ENCODE measurements at regions not wholly inside any gene's neighbourhood (a gene's known extent, or its start where the extent isn't known, plus 50 kb on each side); places are given as distances from the start of the nearest gene placed in this dataset.
"Not testable (repeated sequence)": the region's sequence is repeated elsewhere in the genome, so short reads cannot be mapped to it uniquely, and the experiment has no call there.

- TF ChIP-seq CTCF (IDR thresholded peaks at IDR 0.05; ENCODE audit: low read depth, low read length, missing control alignments): no peak
- no peak for DNase-seq (ENCODE audit: extremely low read depth, low read depth)
- no peak overlapping the region for H3K4me3 ChIP-seq (replicated peaks; ENCODE audit: low read depth, low read length)
These were observed 214.7 kb downstream of the IRX2 start for GRCh38 chr5:2536632-2537377.

DNA sequence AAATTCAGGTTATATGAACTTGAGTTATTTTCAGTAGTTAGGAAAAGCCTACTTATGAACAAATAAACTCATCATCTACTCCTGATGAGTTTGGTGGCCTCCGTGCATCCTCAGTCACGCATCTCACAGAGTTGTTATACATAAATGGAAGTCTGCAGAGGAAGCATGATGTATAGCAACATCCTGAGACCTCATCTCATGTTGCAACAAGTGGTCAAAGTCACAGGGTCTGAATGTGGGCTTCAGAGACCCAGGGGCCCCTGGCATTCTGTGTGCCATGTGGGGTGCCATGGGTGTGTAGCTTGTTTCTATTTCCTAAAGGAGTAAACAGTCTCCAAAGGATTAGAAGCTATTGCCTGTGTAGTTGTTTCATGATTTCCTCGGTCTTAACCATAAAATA lies 216.5 kb downstream of the IRX2 start:
- no peak for DNase-seq (ENCODE audit: extremely low read depth, low read depth)
- H3K4me3 ChIP-seq (replicated peaks; ENCODE audit: low read depth, low read length): no peak overlapping the region
- TF ChIP-seq CTCF (IDR thresholded peaks at IDR 0.05; ENCODE audit: low read depth, low read length, missing control alignments): no peak

- DNase-seq (ENCODE audit: extremely low read depth, low read depth): no peak
- no peak for TF ChIP-seq CTCF (IDR thresholded peaks at IDR 0.05; ENCODE audit: low read depth, low read length, missing control alignments)
- no peak overlapping the region for H3K4me3 ChIP-seq (replicated peaks; ENCODE audit: low read depth, low read length)
These were observed 217.2 kb downstream of the IRX2 start for GRCh38 chr5:2534251-2534650.

DNA sequence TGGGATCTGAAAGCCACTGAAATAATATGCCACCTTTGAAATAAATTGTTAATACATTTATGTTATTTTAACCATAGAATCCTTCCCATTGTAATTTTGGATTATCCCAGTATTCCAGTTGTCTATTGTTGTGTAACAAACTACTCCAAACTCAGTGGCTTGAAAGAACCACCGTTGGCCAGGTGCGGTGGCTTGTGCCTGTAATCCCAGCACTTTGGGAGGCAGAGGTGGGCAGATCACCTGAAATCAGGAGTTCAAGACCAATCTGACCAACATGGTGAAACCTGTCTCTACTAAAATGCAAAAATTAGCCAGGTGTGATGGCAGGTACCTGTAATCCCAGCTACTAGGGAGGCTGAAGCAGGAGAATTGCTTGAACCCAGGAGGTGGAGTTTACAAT lies 217.6 kb downstream of the IRX2 start:
- DNase-seq (ENCODE audit: extremely low read depth, low read depth); H3K4me3 ChIP-seq (replicated peaks; ENCODE audit: low read depth, low read length): not testable (repeated sequence)

DNA sequence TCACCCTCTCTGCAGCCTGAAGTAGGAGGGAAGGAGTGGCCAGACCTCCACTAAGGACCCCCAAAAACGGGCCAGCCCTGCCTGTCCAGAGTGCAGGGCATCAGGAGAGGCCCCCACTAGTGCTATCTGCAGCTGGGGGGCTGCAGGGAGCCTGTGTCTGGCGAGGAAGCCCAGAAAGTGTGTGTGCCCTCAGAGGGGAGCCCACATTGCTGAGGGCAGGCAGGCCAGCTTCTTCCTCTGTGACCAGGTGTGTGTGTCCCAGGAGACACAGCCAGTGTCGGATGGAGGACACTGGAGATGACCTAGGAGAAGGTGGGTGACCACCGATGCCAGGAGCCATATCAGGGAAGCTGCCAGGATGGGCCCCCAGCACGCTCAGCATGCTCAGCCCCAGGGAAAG lies 218.7 kb downstream of the IRX2 start:
- H3K4me3 ChIP-seq (replicated peaks; ENCODE audit: low read depth, low read length): no peak overlapping the region
- DNase-seq (ENCODE audit: extremely low read depth, low read depth): no peak
- no peak for TF ChIP-seq CTCF (IDR thresholded peaks at IDR 0.05; ENCODE audit: low read depth, low read length, missing control alignments)

GRCh38 chr5:2531318-2531717 lies 220.2 kb downstream of the IRX2 start:
- no peak for TF ChIP-seq CTCF (IDR thresholded peaks at IDR 0.05; ENCODE audit: low read depth, low read length, missing control alignments)
- DNase-seq (ENCODE audit: extremely low read depth, low read depth): no peak
- no peak overlapping the region for H3K4me3 ChIP-seq (replicated peaks; ENCODE audit: low read depth, low read length)

- no peak for DNase-seq (ENCODE audit: extremely low read depth, low read depth)
- TF ChIP-seq CTCF (IDR thresholded peaks at IDR 0.05; ENCODE audit: low read depth, low read length, missing control alignments): no peak
- H3K4me3 ChIP-seq (replicated peaks; ENCODE audit: low read depth, low read length): no peak overlapping the region
These were observed 220.9 kb downstream of the IRX2 start for GRCh38 chr5:2530609-2531008.
